NCI-H510A treated with DMSO at 0.1 percent for 48 hours (cell line): ENCODE measurements at regions not wholly inside any gene's neighbourhood (a gene's known extent, or its start where the extent isn't known, plus 50 kb on each side); places are given as distances from the start of the nearest gene placed in this dataset.

Experiments used
- DNase-seq: peaks from one replicate; lab custom pipeline; 2025; lab: John Stamatoyannopoulos, UW

DNA sequence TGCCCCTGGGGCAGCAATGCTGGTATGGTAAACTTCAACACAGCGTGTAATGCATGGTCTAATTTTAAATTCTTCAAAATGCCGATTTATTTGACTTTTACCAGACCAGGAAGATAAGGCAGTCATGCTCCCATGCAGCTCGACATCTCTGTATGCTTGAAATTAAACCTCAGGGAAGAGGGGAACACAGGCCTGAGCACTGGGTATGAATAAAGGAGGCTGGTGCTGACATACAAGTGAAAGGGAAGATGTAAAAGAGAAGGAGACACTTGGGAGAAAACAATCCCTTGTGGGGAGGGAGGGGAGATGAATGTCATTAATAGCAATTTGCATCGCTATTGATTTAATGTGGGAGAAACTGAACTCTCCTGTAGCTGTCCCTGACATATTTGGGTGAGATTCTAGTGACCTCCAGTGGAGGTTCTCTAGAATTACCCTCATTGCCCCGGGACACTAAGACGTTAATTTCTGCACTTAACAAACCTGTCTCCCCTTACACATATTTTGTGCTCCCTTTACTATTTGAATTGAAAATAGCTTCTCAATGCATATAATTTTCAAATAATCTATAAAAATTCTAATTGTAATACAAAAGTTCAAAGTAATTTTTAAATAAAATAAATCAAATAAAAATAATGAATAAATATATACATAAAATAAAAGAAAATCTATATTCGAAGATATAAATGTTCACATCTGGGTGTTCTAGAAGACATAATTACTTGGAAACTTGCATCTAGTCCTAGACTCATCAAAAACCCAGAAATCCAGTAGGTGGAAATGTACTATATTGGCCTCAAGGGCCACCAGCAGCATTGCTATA lies 283.1 kb downstream of the LMX1A start:
- DNase-seq: peak; percentile 86

DNA sequence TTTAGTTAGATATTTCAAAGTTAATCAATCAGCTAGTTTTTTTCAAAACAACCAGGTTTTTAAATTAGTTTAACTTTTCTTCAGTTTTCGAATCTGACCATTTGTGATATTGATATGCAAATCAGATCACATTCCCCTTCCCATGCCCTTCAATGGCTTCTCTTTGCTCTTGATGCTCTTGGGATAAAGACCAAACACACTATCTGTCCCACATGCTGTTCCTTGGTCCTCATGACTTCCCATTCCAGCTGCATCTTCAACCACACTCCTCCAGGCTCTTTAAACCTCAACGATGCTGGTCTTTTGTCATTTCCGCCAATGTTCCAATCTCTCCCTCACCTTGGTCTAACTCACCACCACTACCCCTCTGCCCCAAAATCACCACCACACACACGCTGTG lies 285.8 kb downstream of the LMX1A start:
- no peak for DNase-seq

- DNase-seq: peak; percentile 64
These were observed 286.7 kb downstream of the LMX1A start for GRCh38 chr1:165069829-165070228.

GRCh38 chr1:165068741-165069140 lies 287.8 kb downstream of the LMX1A start:
- peak; percentile 84 for DNase-seq

DNA sequence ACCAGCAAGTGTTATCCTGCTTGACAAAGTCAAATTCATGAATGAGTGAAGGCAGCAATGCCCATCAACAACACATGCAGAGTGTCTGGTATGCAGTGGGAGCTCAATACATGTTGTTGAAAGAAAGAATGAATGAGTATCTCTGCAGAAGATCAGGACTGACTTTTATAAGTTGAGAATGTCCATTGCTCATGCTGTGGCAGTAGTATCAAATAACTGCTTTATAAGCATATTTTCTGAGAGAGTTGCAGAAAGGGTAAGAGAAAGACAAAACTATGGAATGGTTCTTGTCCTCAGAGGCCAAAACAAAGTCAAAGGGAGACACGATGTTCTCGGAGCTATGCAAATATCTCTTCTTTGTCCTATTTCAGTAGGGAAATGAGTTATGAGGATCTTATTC lies 288.7 kb downstream of the LMX1A start:
- peak; percentile 42 for DNase-seq

DNA sequence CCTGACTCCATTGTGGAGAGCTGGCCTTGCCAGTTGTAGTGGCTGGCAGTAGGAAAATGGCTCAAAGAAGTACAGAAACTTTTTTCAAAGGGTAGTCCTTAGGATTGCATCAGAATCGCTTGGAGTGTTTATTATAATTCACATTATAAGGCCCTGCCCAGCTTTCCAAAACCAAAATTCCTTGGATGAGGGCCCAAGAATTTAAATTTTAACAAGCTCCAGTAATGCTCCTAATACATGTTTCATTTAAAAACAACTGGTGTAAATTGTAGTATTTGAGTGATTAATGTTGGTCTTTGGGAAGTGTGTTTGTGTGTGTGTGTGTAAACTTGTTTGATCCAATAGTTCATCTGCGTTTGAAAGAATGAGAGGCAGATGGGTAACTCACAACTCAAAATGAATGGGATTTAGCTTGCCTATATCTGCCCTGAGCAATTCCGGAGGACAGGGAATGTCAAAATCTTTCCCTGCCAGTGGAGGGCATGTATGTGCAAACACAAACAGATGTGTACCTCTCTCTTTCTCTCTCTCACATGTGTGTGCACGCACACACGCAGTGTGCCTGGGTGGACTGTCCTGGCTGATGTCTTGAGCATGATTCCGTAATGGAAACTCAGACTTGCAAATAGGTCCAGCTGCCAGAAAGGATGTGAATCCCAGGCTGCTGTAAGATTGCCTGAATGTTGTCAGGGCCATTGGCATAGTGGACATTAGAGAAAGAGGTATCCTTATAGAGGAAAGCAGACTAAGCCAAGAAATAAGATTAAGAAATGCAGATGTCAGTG lies 293.1 kb downstream of the LMX1A start:
- DNase-seq: no peak

- DNase-seq: no peak
These were observed 294.2 kb downstream of the LMX1A start for GRCh38 chr1:165062346-165062745.

DNA sequence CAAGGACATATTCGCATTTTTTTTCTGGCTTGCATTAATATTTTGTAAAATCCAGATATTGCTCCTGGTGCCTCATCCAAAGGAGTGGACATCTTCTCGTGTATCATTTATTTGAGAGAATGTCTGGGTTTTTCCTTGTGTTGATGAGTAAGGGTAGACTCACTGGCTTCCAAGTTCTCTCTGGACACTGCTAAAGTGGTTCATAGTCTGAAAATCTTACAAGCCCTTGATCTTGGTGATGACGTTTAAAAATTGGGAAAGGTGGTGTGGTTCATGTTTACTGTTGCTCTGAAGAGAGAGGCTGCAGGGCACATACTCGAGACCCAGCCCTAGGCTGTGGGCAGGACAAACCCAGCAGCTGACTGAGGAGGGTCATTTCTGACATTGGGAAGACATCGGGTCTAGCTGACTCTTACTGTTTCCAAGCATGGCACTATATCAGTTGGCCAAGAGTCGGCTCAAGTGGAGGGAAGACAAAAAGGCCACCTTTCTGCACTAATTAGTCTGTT lies 296.2 kb downstream of the LMX1A start:
- no peak for DNase-seq

- no peak for DNase-seq
These were observed 298.6 kb downstream of the LMX1A start for GRCh38 chr1:165057956-165058355.

GRCh38 chr1:165056914-165057313 lies 299.6 kb downstream of the LMX1A start:
- DNase-seq: peak; percentile 46

- DNase-seq: no peak
These were observed 300.9 kb downstream of the LMX1A start for GRCh38 chr1:165055581-165055980.

- peak; percentile 26 for DNase-seq
These were observed 301.9 kb downstream of the LMX1A start for GRCh38 chr1:165054627-165055026.

DNA sequence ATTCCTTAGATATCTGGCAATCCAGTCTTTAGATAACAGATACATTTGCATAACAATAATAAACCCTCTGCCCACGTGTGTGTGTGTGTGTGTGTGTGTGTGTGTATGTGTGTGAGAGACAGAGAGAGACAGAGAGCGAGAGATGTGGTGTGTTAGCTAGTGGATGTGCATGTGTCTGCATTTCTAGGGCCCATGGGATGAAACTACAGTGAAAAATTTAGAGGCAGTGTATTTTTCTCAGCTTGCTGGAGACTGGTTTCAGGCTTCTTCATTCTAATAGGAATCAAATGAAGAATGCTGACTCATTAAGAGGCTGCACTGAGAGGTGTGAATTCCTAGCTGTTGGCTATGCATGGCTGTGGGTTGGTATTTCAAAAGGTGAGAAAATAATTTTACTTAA lies 303.2 kb downstream of the LMX1A start:
- DNase-seq: no peak

DNA sequence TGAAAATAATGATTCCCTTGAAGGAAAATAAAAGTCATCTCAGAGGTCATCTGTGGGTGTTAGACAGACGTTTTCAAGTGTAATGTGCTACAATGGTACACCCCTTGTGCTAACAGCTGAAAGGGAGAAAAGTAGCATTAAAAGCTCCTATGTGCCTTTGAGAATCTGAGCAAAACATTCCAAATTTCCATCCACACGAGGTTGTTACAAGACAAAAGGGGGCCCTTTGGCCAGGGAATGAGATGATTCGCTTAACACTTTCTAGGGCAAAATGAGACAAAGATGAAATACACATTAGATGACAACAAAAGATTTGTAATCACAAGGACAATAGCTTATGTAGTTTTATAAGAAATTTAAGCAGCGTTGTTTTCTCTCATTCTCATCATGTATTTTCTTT lies 303.6 kb downstream of the LMX1A start:
- no peak for DNase-seq

- DNase-seq: no peak
These were observed 304.1 kb downstream of the LMX1A start for GRCh38 chr1:165052431-165052830.

- DNase-seq: peak; percentile 72
These were observed 306.3 kb downstream of the LMX1A start for GRCh38 chr1:165050246-165050645.

DNA sequence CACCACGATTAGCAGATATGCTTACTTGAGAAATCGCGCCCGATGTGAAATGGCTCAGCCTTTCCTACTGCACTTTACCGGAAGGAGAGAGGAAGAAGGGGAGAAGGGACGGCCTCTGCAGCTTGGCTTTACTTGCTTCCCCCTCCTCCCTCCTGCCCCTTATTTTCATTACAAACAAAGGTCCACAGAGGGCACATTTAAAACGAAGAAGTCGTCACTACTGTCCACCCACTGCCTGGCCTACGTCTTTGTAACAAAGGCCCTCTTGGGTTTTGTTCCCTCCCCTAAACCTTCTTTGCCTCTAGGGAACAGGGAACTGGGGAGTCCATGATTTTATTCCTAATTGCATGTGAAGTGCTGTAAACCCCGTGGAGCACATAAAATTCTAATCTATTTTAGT lies 308.5 kb downstream of the LMX1A start:
- DNase-seq: no peak

DNA sequence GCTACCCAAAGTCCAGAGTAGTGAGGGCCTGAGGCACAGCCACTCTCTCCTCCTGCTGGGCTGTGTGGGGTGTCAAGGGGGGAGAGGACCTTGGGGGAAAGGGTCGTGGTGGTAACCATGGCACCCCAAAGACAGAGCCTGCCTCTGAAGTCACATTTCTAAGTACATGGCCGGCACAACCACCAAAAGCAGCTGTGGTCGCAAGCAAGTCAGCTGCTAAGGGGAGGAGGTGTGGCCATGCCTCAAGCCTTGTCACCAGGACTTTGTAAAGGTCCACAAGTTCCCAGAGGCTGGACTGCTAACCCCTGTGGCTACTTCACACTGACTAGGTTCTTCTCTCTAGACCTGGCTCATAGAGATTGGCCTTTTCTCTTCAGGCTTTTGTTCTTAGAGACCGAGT lies 310.6 kb downstream of the LMX1A start:
- no peak for DNase-seq

- DNase-seq: no peak
These were observed 315.9 kb downstream of the LMX1A start for GRCh38 chr1:165040641-165041040.

GRCh38 chr1:165039996-165040395 lies 316.5 kb downstream of the LMX1A start:
- no peak for DNase-seq

GRCh38 chr1:165036403-165036802 lies 320.1 kb downstream of the LMX1A start:
- no peak for DNase-seq

GRCh38 chr1:165034136-165034809 lies 322.2 kb downstream of the LMX1A start:
- no peak for DNase-seq

- DNase-seq: no peak
These were observed 325.5 kb downstream of the LMX1A start for GRCh38 chr1:165031001-165031400.
